Adrenal gland (tissue), 9 donors: ENCODE measurements at regions not wholly inside any gene's neighbourhood (a gene's known extent, or its start where the extent isn't known, plus 50 kb on each side); places are given as distances from the start of the nearest gene placed in this dataset.

ENCODE experiments used
- DNase-seq, 7 donors: peaks; one replicate each; pipeline ENCODE4 v3.0.0-alpha.2; 2019 to 2020
- H3K27ac ChIP-seq, 5 donors: fragments of 200-600 bp; sonication (generic) in 4 of 5; 1 replicate in 3 of 5; 2 replicates in 2 of 5; pipeline versions ENCODE4 v1.5.1 to v1.8.0; 2016 to 2020; ENCODE audit warnings: mild to moderate bottlenecking in 1 of 5
- H3K27me3 ChIP-seq: fragments of 200-600 bp; 2 replicates; pipeline ENCODE4 v1.8.0; 2021
- H3K36me3 ChIP-seq, 2 donors: fragments of 200-600 bp; replicated peaks in 1 of 2; 1 replicate in 1 of 2; 2 replicates in 1 of 2; pipeline versions ENCODE4 v1.5.1 to v1.8.0; 2018 to 2022
- H3K4me1 ChIP-seq, 2 donors: fragments of 200-600 bp; replicated peaks in 1 of 2; 1 replicate in 1 of 2; 2 replicates in 1 of 2; pipeline versions ENCODE4 v1.5.1 to v1.8.0; 2018 to 2021
- H3K4me3 ChIP-seq, 4 donors: fragments of 200-600 bp; sonication (generic) in 3 of 4; one replicate each; pipeline ENCODE4 v1.5.1; 2016 to 2018
- H3K9me3 ChIP-seq, 3 donors: fragments of 200-600 bp; sonication (generic) in 1 of 3; replicated peaks in 1 of 3; 1 replicate in 2 of 3; 2 replicates in 1 of 3; pipeline versions ENCODE4 v1.5.1 to v1.8.0; 2016 to 2021
- POLR2A ChIP-seq, 2 donors: fragments of 450-650 bp; IDR thresholded peaks; one replicate each; pipeline ENCODE4 v1.6.1; 2017; ENCODE audit warnings: antibody characterized with exemption in 2 of 2, mild to moderate bottlenecking in 2 of 2, moderate library complexity in 1 of 2
- WGBS, 4 donors: extraction: QIAGEN DNeasy Blood & Tissue Kit in 2 of 4; methylation state at CpG; one replicate each; pipeline versions ENCODE4 v1.1.5 to v1.1.7; 2013 to 2017; 5-methylcytosine and 5-hydroxymethylcytosine counted together
- intact Hi-C, 2 donors: fragments of 100-400 bp; cut with DNase I; formaldehyde crosslinking; loops; one replicate each; pipeline versions ENCODE4 v1.14.1 to v1.15.0; 2022 to 2023
- TF ChIP-seq, protein P1 (sequence below), 6 experiments: fragments of 450-650 bp in 4 of 6; fragments of 200-600 bp in 2 of 6; sonication (generic) in 1 of 6; IDR thresholded peaks; 1 replicate in 5 of 6; 2 replicates in 1 of 6; pipeline versions ENCODE4 v1.5.1 to v1.8.0; 2016 to 2021; ENCODE audit warnings: antibody characterized with exemption in 6 of 6, mild to moderate bottlenecking in 2 of 6, moderate library complexity in 1 of 6
- donor health status: healthy with polysubstance abuse.
- donor health status: Bipolar disorder and iron deficiency.
- donor health status: DM: yes; HTN: yes; CAD: no.
- donor health status: DM: no; HTN: no; CAD: no.
- donor health status: DM: no; HTN: no; CAD: no.

DNA sequence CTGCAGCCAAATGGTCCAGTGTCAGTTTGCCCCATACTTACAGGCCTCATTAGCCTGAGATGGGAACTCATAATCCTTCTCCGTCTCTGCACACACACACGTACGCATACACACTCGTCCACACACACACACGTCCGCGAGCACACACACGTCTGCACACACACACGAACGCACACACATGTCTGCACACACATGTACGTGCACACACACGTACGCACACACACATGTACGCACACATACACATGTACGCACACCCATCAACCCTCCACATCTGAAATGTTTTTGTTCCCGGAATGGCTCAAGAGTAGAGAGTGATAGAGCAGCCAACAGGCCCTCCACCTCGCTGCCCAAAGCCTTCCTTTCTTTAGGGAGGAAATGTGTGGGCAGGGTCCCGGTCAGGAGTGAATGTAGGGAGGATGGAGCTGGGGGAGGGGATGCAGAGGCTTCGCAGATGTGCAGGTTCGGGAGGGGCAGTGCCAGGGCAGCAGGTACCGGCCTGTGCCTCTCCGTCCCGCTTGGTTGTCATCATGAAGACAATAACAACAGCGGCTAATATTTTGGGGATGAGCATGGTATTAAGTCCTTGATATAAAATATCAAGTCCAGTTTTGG is 52.7 kb downstream of the PTGR3 start:
- Histone ChIP-seq H3K9me3 (peaks cover 0 to 5% (median 0%) of the 10 kb centered on the region in 3 donors), H3K36me3 (no peaks in the 10 kb centered on the region), H3K4me1 (peaks cover 0 to 5% of the 10 kb centered on the region in 2 donors), H3K27ac (no peak overlapping the region), H3K4me3 (no peak overlapping the region), H3K27me3 (no peaks in the 10 kb centered on the region)
- peak in 1 of 7 donors; percentile 17 for DNase-seq
- intact Hi-C loops, result no loop called here
- TF ChIP-seq, protein P1, sequence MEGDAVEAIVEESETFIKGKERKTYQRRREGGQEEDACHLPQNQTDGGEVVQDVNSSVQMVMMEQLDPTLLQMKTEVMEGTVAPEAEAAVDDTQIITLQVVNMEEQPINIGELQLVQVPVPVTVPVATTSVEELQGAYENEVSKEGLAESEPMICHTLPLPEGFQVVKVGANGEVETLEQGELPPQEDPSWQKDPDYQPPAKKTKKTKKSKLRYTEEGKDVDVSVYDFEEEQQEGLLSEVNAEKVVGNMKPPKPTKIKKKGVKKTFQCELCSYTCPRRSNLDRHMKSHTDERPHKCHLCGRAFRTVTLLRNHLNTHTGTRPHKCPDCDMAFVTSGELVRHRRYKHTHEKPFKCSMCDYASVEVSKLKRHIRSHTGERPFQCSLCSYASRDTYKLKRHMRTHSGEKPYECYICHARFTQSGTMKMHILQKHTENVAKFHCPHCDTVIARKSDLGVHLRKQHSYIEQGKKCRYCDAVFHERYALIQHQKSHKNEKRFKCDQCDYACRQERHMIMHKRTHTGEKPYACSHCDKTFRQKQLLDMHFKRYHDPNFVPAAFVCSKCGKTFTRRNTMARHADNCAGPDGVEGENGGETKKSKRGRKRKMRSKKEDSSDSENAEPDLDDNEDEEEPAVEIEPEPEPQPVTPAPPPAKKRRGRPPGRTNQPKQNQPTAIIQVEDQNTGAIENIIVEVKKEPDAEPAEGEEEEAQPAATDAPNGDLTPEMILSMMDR (IDR thresholded peaks at IDR 0.05), result no peak
- TF ChIP-seq POLR2A (IDR thresholded peaks at IDR 0.05), result no peak
- WGBS, 4 donors, result 92 to 94% (median 93%) methylated on average over 23 to 24 of the region's 24 CpGs

DNA sequence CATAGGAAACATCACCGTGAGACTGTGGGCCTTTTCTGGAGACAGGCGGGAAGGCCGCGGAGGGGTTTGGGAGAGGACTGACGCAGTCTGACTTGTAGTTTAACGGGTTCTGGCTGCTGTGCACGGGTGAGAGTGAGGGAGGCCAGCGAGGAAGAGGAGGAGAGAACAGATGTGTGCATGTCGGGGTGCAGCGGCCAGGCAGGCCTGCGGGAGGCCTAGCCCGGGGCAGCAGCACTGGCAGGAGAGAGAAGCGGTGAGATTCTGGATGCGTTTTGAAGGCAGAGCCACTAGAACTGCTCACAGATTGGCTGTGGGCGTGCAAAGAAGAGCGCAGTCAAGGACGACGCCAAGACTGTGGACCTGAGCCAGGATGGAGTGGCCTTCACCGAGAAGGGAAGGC is 53.9 kb downstream of the PTGR3 start:
- H3K4me1 ChIP-seq, result no peaks in the 10 kb centered on the region
- peak in 1 of 7 donors; percentile 21 for DNase-seq
- H3K9me3 ChIP-seq, result peaks cover 0 to 7% (median 0%) of the 10 kb centered on the region in 3 donors
- H3K36me3 ChIP-seq, result no peaks in the 10 kb centered on the region
- intact Hi-C loops, result no loop called here
- WGBS, 4 donors, result 90 to 95% (median 91%) methylated on average over 19 of the region's 19 CpGs
- H3K27ac ChIP-seq, result no peak overlapping the region
- H3K4me3 ChIP-seq, result no peak overlapping the region
- TF ChIP-seq POLR2A (IDR thresholded peaks at IDR 0.05), result no peak
- TF ChIP-seq, protein P1 (IDR thresholded peaks at IDR 0.05), result no peak
- no peaks in the 10 kb centered on the region for H3K27me3 ChIP-seq

DNA sequence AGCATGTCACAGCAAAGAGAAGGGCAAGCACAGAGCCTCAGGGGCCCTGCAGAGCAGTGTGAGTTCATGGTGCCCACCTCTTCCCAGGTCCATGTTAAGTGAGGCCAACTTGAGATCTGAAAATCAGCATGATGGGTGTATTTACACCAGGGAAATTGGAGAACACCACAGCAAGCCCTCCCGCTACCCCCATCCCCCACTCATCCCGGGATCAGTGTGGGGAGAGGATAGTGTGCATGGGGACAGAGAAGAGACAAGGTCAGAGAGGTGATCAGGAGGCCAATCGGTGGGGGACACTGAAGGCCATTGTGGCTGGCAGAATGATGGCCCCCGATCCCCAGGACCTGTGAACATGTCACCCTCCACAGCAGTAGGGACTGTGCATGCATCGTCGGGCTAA is 54.7 kb downstream of the PTGR3 start:
- Histone ChIP-seq H3K4me1 (no peaks in the 10 kb centered on the region), H3K4me3 (no peak overlapping the region), H3K27ac (no peak overlapping the region), H3K9me3 (peaks cover 0 to 7% (median 0%) of the 10 kb centered on the region in 3 donors), H3K27me3 (no peaks in the 10 kb centered on the region), H3K36me3 (no peaks in the 10 kb centered on the region)
- WGBS, 4 donors, result 89 to 95% (median 93%) methylated on average over 5 to 6 of the region's 6 CpGs
- TF ChIP-seq POLR2A (IDR thresholded peaks at IDR 0.05), result no peak
- TF ChIP-seq, protein P1 (IDR thresholded peaks at IDR 0.05), result no peak
- intact Hi-C loops, result no loop called here
- no peak for DNase-seq

DNA sequence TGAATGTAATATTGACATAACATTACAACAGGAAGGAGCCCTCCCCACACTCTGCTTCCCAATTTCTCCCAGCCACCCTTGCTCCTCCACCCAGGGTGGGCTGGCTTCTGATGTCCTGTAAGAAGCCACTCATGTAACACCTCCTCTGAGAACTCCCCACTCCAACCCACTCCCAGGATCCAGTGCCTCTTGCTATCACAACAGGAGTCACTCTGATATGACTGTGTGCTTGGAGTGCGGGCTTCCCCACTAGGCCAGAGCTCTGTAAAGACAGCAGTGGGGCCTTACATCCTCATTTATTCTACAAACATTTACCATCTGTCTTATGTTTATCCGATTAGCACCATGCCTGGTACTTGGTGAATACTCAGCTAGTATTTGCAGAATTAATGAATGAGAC is 65.1 kb downstream of the PTGR3 start:
- no peak overlapping the region for H3K27ac ChIP-seq
- no peak for TF ChIP-seq POLR2A (IDR thresholded peaks at IDR 0.05)
- TF ChIP-seq, protein P1 (IDR thresholded peaks at IDR 0.05), result no peak
- H3K9me3 ChIP-seq, result peaks cover 0 to 6% (median 0%) of the 10 kb centered on the region in 3 donors
- H3K36me3 ChIP-seq, result no peaks in the 10 kb centered on the region
- no peaks in the 10 kb centered on the region for H3K27me3 ChIP-seq
- no peaks in the 10 kb centered on the region for H3K4me1 ChIP-seq
- WGBS, 4 donors, result 80 to 94% (median 91%) methylated on average over 2 of the region's 2 CpGs
- DNase-seq, result no peak
- H3K4me3 ChIP-seq, result no peak overlapping the region
- intact Hi-C loops, result no loop called here
